HUES64 (cell line): ENCODE measurements at regions not wholly inside any gene's neighbourhood (a gene's known extent, or its start where the extent isn't known, plus 50 kb on each side); places are given as distances from the start of the nearest gene placed in this dataset.

ENCODE experiments used
- H3K27ac ChIP-seq: 2 replicates; pipeline ENCODE4 v1.7.0; 2013; ENCODE audit warnings: low read depth, low read length, inconsistent platforms
- H3K27me3 ChIP-seq: 2 replicates; pipeline ENCODE4 v1.6.1; 2013; ENCODE audit warnings: mild to moderate bottlenecking, low read length; ENCODE audit not compliant: insufficient read depth
- H3K36me3 ChIP-seq: 2 replicates; pipeline ENCODE4 v1.6.1; 2013; ENCODE audit warnings: mild to moderate bottlenecking, low read length; ENCODE audit not compliant: insufficient read depth
- H3K4me1 ChIP-seq: 2 replicates; pipeline ENCODE4 v1.6.1; 2013; ENCODE audit warnings: mild to moderate bottlenecking, low read length, moderate library complexity; ENCODE audit not compliant: insufficient read depth
- H3K4me3 ChIP-seq: 2 replicates; pipeline ENCODE4 v1.5.1; 2013; ENCODE audit warnings: mild to moderate bottlenecking, low read length, moderate library complexity
- H3K9ac ChIP-seq: 2 replicates; pipeline ENCODE4 v1.6.1; 2013; ENCODE audit warnings: mild to moderate bottlenecking, low read depth, low read length
- H3K9me3 ChIP-seq: 2 replicates; pipeline ENCODE4 v1.6.1; 2013; ENCODE audit warnings: low read depth, low read length; ENCODE audit not compliant: insufficient read depth
- WGBS: fragments of 150-250, 120-280 bp; methylation state at CpG from one replicate; pipeline ENCODE4 v1.1.7; 2013; ENCODE audit warnings: missing lambda C conversion rate; 5-methylcytosine and 5-hydroxymethylcytosine counted together

GRCh38 chr11:34754171-34754823, 133.4 kb downstream of the EHF start:
- Histone ChIP-seq H3K27me3 (no peaks in the 10 kb centered on the region), H3K4me1 (no peaks in the 10 kb centered on the region), H3K9me3 (no peaks in the 10 kb centered on the region), H3K27ac (no peak overlapping the region), H3K9ac (no peak overlapping the region), H3K4me3 (no peak overlapping the region), H3K36me3 (peaks cover 37% of the 10 kb centered on the region)
- 97% methylated on average over 8 of the region's 8 CpGs for WGBS

- Histone ChIP-seq H3K4me1 (no peaks in the 10 kb centered on the region), H3K4me3 (no peak overlapping the region), H3K36me3 (peaks cover 15% of the 10 kb centered on the region), H3K9ac (no peak overlapping the region), H3K27me3 (no peaks in the 10 kb centered on the region), H3K9me3 (no peaks in the 10 kb centered on the region), H3K27ac (no peak overlapping the region)
- WGBS = 85% methylated on average over 1 of the region's 1 CpG
Observed at GRCh38 chr11:34750692-34751405, 130.0 kb downstream of the EHF start.

- Histone ChIP-seq H3K9ac (no peak overlapping the region), H3K36me3 (peaks cover 7% of the 10 kb centered on the region; the same call in 1 of the 2 replicates), H3K9me3 (no peaks in the 10 kb centered on the region)
Observed at GRCh38 chr11:34749666-34750659, 129.1 kb downstream of the EHF start.

GRCh38 chr11:34748036-34748435, 127.1 kb downstream of the EHF start:
- Histone ChIP-seq H3K9me3 (no peaks in the 10 kb centered on the region), H3K27me3 (no peaks in the 10 kb centered on the region), H3K27ac (no peak overlapping the region), H3K4me3 (no peak overlapping the region), H3K4me1 (no peaks in the 10 kb centered on the region), H3K36me3 (no peaks in the 10 kb centered on the region), H3K9ac (no peak overlapping the region)
- WGBS = 96% methylated on average over 3 of the region's 3 CpGs

More at GRCh38 chr11:34749666-34750659, 129.1 kb downstream of the EHF start:
- Histone ChIP-seq H3K4me3 (no peak overlapping the region), H3K4me1 (no peaks in the 10 kb centered on the region), H3K27ac (no peak overlapping the region), H3K27me3 (no peaks in the 10 kb centered on the region)
- WGBS = 89% methylated on average over 7 of the region's 8 CpGs

- Histone ChIP-seq H3K9me3 (no peaks in the 10 kb centered on the region), H3K9ac (no peak overlapping the region), H3K27me3 (no peaks in the 10 kb centered on the region), H3K36me3 (no peaks in the 10 kb centered on the region), H3K27ac (no peak overlapping the region), H3K4me3 (no peak overlapping the region), H3K4me1 (no peaks in the 10 kb centered on the region)
- WGBS = 61% methylated on average over 3 of the region's 3 CpGs
Observed at GRCh38 chr11:34747251-34747650, 126.4 kb downstream of the EHF start.

- Histone ChIP-seq H3K4me1 (no peaks in the 10 kb centered on the region), H3K9me3 (no peaks in the 10 kb centered on the region), H3K36me3 (no peaks in the 10 kb centered on the region), H3K9ac (no peak overlapping the region), H3K27ac (no peak overlapping the region), H3K4me3 (no peak overlapping the region), H3K27me3 (no peaks in the 10 kb centered on the region)
- WGBS = 91% methylated on average over 3 of the region's 3 CpGs
Observed at GRCh38 chr11:34745195-34745594, 124.3 kb downstream of the EHF start.

- 100% methylated on average over 3 of the region's 3 CpGs for WGBS
- H3K9me3 ChIP-seq = no peaks in the 10 kb centered on the region
Observed at GRCh38 chr11:34744511-34744910, 123.6 kb downstream of the EHF start.

GRCh38 chr11:34738237-34738636, 117.3 kb downstream of the EHF start:
- Histone ChIP-seq H3K9me3 (peaks cover 26% of the 10 kb centered on the region), H3K9ac (no peak overlapping the region), H3K4me1 (no peaks in the 10 kb centered on the region), H3K27ac (no peak overlapping the region), H3K4me3 (no peak overlapping the region), H3K27me3 (no peaks in the 10 kb centered on the region), H3K36me3 (peaks cover 35% of the 10 kb centered on the region)
- 92% methylated on average over 5 of the region's 5 CpGs for WGBS

More at GRCh38 chr11:34744511-34744910, 123.6 kb downstream of the EHF start:
- Histone ChIP-seq H3K27me3 (no peaks in the 10 kb centered on the region), H3K27ac (no peak overlapping the region), H3K4me1 (no peaks in the 10 kb centered on the region), H3K4me3 (no peak overlapping the region), H3K9ac (no peak overlapping the region), H3K36me3 (no peaks in the 10 kb centered on the region)

GRCh38 chr11:34732831-34733230, 111.9 kb downstream of the EHF start:
- no peak overlapping the region for H3K4me3 ChIP-seq
- peaks cover 17% of the 10 kb centered on the region for H3K9me3 ChIP-seq
- no peak overlapping the region for H3K27ac ChIP-seq
- peaks cover 34% of the 10 kb centered on the region for H3K36me3 ChIP-seq
- WGBS = 93% methylated on average over 1 of the region's 1 CpG
- H3K4me1 ChIP-seq = no peaks in the 10 kb centered on the region
- no peaks in the 10 kb centered on the region for H3K27me3 ChIP-seq
- no peak overlapping the region for H3K9ac ChIP-seq

- Histone ChIP-seq H3K4me1 (no peaks in the 10 kb centered on the region), H3K4me3 (no peak overlapping the region), H3K27me3 (no peaks in the 10 kb centered on the region), H3K27ac (no peak overlapping the region), H3K9ac (no peak overlapping the region), H3K36me3 (peaks cover 26% of the 10 kb centered on the region), H3K9me3 (peaks cover 5% of the 10 kb centered on the region)
- WGBS = 92% methylated on average over 3 of the region's 3 CpGs
Observed at GRCh38 chr11:34731603-34732002, 110.7 kb downstream of the EHF start.
